Neural crest cell (in vitro differentiated cells): ENCODE measurements at regions not wholly inside any gene's neighbourhood (a gene's known extent, or its start where the extent isn't known, plus 50 kb on each side); places are given as distances from the start of the nearest gene placed in this dataset.
A peak's percentile ranks its signal among the peaks of the same experiment; 100 is the strongest.

Experiments used
- DNase-seq: peaks from one replicate; pipeline ENCODE4 v3.0.0; 2021; ENCODE audit warnings: low read depth, mixed read lengths, low spot score
- H3K27ac Mint-ChIP-seq: one replicate; pipeline ENCODE4 v1.8.0; 2021; ENCODE audit warnings: mild to moderate bottlenecking, mixed read lengths; ENCODE audit not compliant: unreplicated experiment
- H3K27me3 Mint-ChIP-seq: 2 replicates; pipeline ENCODE4 v1.8.0; 2021; ENCODE audit warnings: low read depth, mild to moderate bottlenecking, mixed read lengths
- H3K36me3 Mint-ChIP-seq: 2 replicates; pipeline ENCODE4 v1.8.0; 2021; ENCODE audit warnings: low read depth, mild to moderate bottlenecking, mixed read lengths
- H3K4me1 Mint-ChIP-seq: 2 replicates; pipeline ENCODE4 v1.8.0; 2021; ENCODE audit warnings: mixed read lengths
- H3K4me3 Mint-ChIP-seq: one replicate; pipeline ENCODE4 v1.8.0; 2021; ENCODE audit warnings: mild to moderate bottlenecking, mixed read lengths
- H3K9me3 Mint-ChIP-seq: 2 replicates; pipeline ENCODE4 v1.8.0; 2021; ENCODE audit warnings: mixed read lengths
- CTCF ChIP-seq: fragments of 200-600 bp; sonication (generic); conservative IDR thresholded peaks from 2 replicates; pipeline ENCODE4 v1.5.0; 2021; ENCODE audit warnings: antibody characterized with exemption, mild to moderate bottlenecking

DNA sequence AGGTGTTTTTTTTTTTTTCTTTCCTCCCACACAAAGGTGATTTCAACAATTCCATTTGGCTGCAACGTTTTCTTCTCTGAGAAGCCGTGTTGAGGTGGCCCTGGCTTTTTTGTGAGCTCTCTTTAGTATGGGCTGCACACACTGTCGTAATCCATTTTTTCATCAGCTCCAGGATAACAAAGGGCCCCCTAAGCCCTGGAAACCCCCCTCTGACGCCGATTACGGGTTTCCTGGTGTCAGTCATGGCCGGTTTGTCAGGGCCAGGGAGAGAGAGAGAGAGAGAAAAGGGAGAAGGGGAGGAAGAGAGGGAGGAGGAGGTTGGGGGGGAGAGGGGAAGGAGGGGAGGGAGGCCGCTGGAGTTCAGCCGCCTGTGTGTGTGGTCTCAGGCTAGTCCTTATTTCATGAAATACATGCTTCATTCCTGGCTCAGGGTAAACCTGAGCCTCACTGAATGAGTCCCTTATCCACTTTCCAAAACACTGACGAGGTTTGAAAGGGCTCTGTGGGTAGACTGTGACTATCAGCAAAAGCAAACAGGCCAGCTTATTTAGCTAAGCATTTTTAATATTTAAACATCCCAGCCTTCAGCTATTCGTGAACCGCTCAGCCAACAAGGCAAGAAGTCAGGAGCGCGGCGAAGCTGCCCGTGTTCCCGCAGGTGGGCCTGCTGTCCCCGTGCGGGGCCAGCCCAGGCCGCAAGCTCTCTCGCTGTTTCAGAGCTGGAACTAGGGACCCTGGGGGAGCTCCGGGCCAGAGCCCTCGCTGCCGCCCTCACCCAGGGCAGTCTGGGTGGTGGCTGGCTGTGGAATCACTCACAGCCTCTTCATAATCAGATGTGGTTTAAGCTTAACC, 172.8 kb downstream of the ERCC6L2 start:
- peak overlapping the region; percentile 88 for H3K27ac Mint-ChIP-seq
- H3K27me3 Mint-ChIP-seq, result peaks cover 4% of the 10 kb centered on the region
- no peaks in the 10 kb centered on the region for H3K36me3 Mint-ChIP-seq
- TF ChIP-seq CTCF, result no peak
- H3K4me3 Mint-ChIP-seq, result peak overlapping the region; percentile 71
- H3K9me3 Mint-ChIP-seq, result peaks cover 3% of the 10 kb centered on the region
- DNase-seq, result peak; percentile 26
- peaks cover 45% of the 10 kb centered on the region for H3K4me1 Mint-ChIP-seq

GRCh38 chr9:96047741-96048103, 172.2 kb downstream of the ERCC6L2 start:
- peaks cover 4% of the 10 kb centered on the region for H3K27me3 Mint-ChIP-seq
- H3K9me3 Mint-ChIP-seq, result peaks cover 3% of the 10 kb centered on the region
- no peaks in the 10 kb centered on the region for H3K36me3 Mint-ChIP-seq
- H3K4me1 Mint-ChIP-seq, result peaks cover 45% of the 10 kb centered on the region
- peak overlapping the region; percentile 71 for H3K4me3 Mint-ChIP-seq
- no peak for TF ChIP-seq CTCF
- DNase-seq, result no peak
- peak overlapping the region; percentile 88 for H3K27ac Mint-ChIP-seq

- Mint-ChIP-seq H3K9me3 (peaks cover 3% of the 10 kb centered on the region), H3K27ac (peak overlapping the region; percentile 35), H3K27me3 (peaks cover 4% of the 10 kb centered on the region), H3K4me1 (peaks cover 42% of the 10 kb centered on the region), H3K36me3 (no peaks in the 10 kb centered on the region), H3K4me3 (peak overlapping the region; percentile 71)
- DNase-seq, result no peak
- TF ChIP-seq CTCF, result no peak
Measured at GRCh38 chr9:96047116-96047639, 171.7 kb downstream of the ERCC6L2 start.

DNA sequence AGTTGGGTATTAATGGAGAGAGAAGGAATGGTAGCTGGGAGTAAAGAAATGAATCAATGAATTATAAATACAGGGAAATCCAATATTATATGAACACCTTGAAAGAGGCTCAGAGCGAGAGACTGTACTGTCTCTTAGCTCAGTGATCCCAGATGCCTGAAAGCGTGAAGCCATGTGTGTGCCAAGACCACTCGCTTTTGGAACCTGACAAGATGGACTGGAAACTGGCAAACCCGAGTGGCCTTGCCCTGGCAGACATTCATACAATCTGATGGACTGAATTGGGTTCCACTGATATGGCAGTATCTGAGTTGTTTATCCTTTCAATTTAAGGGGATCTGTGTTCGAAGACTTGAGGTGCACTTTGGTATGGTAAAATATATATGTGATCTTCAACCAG, 170.3 kb downstream of the ERCC6L2 start:
- Mint-ChIP-seq H3K9me3 (peaks cover 3% of the 10 kb centered on the region), H3K27ac (no peak overlapping the region), H3K27me3 (peaks cover 4% of the 10 kb centered on the region)

GRCh38 chr9:96044401-96044800, 168.9 kb downstream of the ERCC6L2 start:
- Mint-ChIP-seq H3K4me1 (peaks cover 32% of the 10 kb centered on the region), H3K4me3 (no peak overlapping the region), H3K36me3 (peaks cover 5% of the 10 kb centered on the region), H3K27me3 (peaks cover 4% of the 10 kb centered on the region), H3K27ac (no peak overlapping the region), H3K9me3 (peaks cover under 1% of the 10 kb centered on the region)
- TF ChIP-seq CTCF, result no peak
- DNase-seq, result no peak

More for the DNA sequence above, 170.3 kb downstream of the ERCC6L2 start:
- TF ChIP-seq CTCF, result no peak
- no peak for DNase-seq
- peak overlapping the region; percentile 32 for H3K4me3 Mint-ChIP-seq
- peaks cover 39% of the 10 kb centered on the region for H3K4me1 Mint-ChIP-seq
- no peaks in the 10 kb centered on the region for H3K36me3 Mint-ChIP-seq
